ENCODE measurements at regions not wholly inside any gene's neighbourhood (a gene's known extent, or its start where the extent isn't known, plus 50 kb on each side); places are given as distances from the start of the nearest gene placed in this dataset.

DNA sequence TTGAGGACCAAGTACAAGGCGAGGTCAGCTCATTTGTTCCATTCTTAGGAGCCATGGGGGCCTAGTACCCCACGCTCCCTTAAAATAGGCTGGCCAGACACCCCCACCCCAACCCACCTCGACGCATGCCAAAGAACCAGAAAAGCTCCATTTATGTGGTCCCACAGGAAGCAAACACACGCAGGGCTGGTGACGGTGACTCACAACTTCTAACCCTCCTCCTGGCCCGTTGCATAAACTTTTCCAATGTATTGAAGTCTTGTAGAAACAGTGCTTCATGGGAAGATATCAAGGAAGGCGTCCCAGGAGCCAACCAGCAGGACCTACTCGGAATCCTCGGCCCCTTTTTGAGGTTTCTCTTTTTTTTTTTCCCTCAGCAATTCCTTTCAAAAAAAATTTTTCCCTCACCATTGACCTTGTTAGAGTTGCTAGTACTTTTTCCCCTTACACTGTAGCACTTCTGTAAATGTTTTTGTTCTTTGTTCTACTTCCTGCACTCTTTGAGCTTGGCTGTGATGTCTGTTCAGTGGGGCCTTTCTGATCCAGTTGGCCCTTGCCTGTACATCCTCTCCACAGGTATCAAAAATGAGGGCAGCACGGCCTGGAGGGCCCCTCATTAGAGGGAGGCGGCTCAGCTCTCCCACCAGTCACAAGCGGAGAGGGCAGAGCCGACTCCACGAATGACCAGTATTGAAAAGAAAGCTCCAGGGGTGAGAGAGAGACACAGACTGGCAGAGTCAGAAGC is 208.3 kb downstream of the RGS9 start:
- H3K4me2 ChIP-seq = no peak overlapping the region
- no peak overlapping the region for H3K27ac ChIP-seq
- no peak overlapping the region for H2AFZ ChIP-seq (ENCODE audit: low read depth)
- H3K79me2 ChIP-seq (ENCODE audit: insufficient read depth, low read depth) = no peaks in the 10 kb centered on the region
- no peak for TF ChIP-seq CTCF (conservative IDR thresholded peaks at IDR 0.05; ENCODE audit: low read depth, low read length)
- H4K20me1 ChIP-seq (ENCODE audit: insufficient read depth) = no peaks in the 10 kb centered on the region
- no peaks in the 10 kb centered on the region for H3K36me3 ChIP-seq (ENCODE audit: insufficient read depth)
- H3K4me3 ChIP-seq (IDR thresholded peaks at IDR 0.05; ENCODE audit: insufficient read depth, low read depth, low read length) = no peak overlapping the region
- H3K9ac ChIP-seq = no peak overlapping the region
- H3K4me1 ChIP-seq (ENCODE audit: low read depth, poor library complexity, severe bottlenecking) = no peaks in the 10 kb centered on the region
- no peaks in the 10 kb centered on the region for H3K27me3 ChIP-seq (ENCODE audit: insufficient read depth, low read depth)

- no peak overlapping the region for H3K9ac ChIP-seq
- no peak for TF ChIP-seq CTCF (conservative IDR thresholded peaks at IDR 0.05; ENCODE audit: low read depth, low read length)
Observed at GRCh38 chr17:65340401-65340800, 203.2 kb downstream of the RGS9 start.

GRCh38 chr17:65334406-65334805 is 197.2 kb downstream of the RGS9 start:
- Histone ChIP-seq H3K4me2 (no peak overlapping the region), H3K79me2 (ENCODE audit: insufficient read depth, low read depth) (no peaks in the 10 kb centered on the region), H3K4me1 (ENCODE audit: low read depth, poor library complexity, severe bottlenecking) (no peaks in the 10 kb centered on the region), H3K4me3 (IDR thresholded peaks at IDR 0.05; ENCODE audit: insufficient read depth, low read depth, low read length) (no peak overlapping the region), H3K36me3 (ENCODE audit: insufficient read depth) (no peaks in the 10 kb centered on the region), H3K27ac (no peak overlapping the region), H3K9ac (no peak overlapping the region), H4K20me1 (ENCODE audit: insufficient read depth) (no peaks in the 10 kb centered on the region), H2AFZ (ENCODE audit: low read depth) (no peak overlapping the region), H3K27me3 (ENCODE audit: insufficient read depth, low read depth) (no peaks in the 10 kb centered on the region)
- TF ChIP-seq CTCF (conservative IDR thresholded peaks at IDR 0.05; ENCODE audit: low read depth, low read length) = no peak

More at GRCh38 chr17:65340401-65340800, 203.2 kb downstream of the RGS9 start:
- H3K79me2 ChIP-seq (ENCODE audit: insufficient read depth, low read depth) = no peaks in the 10 kb centered on the region
- no peak overlapping the region for H3K27ac ChIP-seq
- H3K27me3 ChIP-seq (ENCODE audit: insufficient read depth, low read depth) = no peaks in the 10 kb centered on the region
- no peak overlapping the region for H3K4me2 ChIP-seq
- H4K20me1 ChIP-seq (ENCODE audit: insufficient read depth) = no peaks in the 10 kb centered on the region
- H3K36me3 ChIP-seq (ENCODE audit: insufficient read depth) = no peaks in the 10 kb centered on the region
- H3K4me3 ChIP-seq (IDR thresholded peaks at IDR 0.05; ENCODE audit: insufficient read depth, low read depth, low read length) = no peak overlapping the region
- H2AFZ ChIP-seq (ENCODE audit: low read depth) = no peak overlapping the region
- no peaks in the 10 kb centered on the region for H3K4me1 ChIP-seq (ENCODE audit: low read depth, poor library complexity, severe bottlenecking)

GRCh38 chr17:65332779-65333178 is 195.6 kb downstream of the RGS9 start:
- no peak overlapping the region for H3K27ac ChIP-seq
- TF ChIP-seq CTCF (conservative IDR thresholded peaks at IDR 0.05; ENCODE audit: low read depth, low read length) = no peak
- H2AFZ ChIP-seq (ENCODE audit: low read depth) = no peak overlapping the region
- H3K4me1 ChIP-seq (ENCODE audit: low read depth, poor library complexity, severe bottlenecking) = no peaks in the 10 kb centered on the region
- H3K79me2 ChIP-seq (ENCODE audit: insufficient read depth, low read depth) = no peaks in the 10 kb centered on the region
- no peaks in the 10 kb centered on the region for H3K36me3 ChIP-seq (ENCODE audit: insufficient read depth)
- no peak overlapping the region for H3K4me2 ChIP-seq
- no peak overlapping the region for H3K9ac ChIP-seq
- no peaks in the 10 kb centered on the region for H4K20me1 ChIP-seq (ENCODE audit: insufficient read depth)
- H3K4me3 ChIP-seq (IDR thresholded peaks at IDR 0.05; ENCODE audit: insufficient read depth, low read depth, low read length) = no peak overlapping the region
- H3K27me3 ChIP-seq (ENCODE audit: insufficient read depth, low read depth) = no peaks in the 10 kb centered on the region

Measured in KMS-11 (cell line).